Testis (tissue), 2 donors: ENCODE measurements at regions not wholly inside any gene's neighbourhood (a gene's known extent, or its start where the extent isn't known, plus 50 kb on each side); places are given as distances from the start of the nearest gene placed in this dataset.

Source experiments
- DNase-seq: peaks from one replicate; pipeline ENCODE4 v3.0.0-alpha.2; 2019
- H3K27ac ChIP-seq, 2 donors: fragments of 200-600 bp; sonication (generic); one replicate each; pipeline ENCODE4 v1.5.1; 2019
- H3K27me3 ChIP-seq: fragments of 200-600 bp; sonication (generic); one replicate; pipeline ENCODE4 v1.5.1; 2019
- H3K36me3 ChIP-seq: fragments of 200-600 bp; sonication (generic); one replicate; pipeline ENCODE4 v1.5.1; 2017; ENCODE audit warnings: low read depth; ENCODE audit errors: missing control alignments
- H3K4me1 ChIP-seq: fragments of 200-600 bp; sonication (generic); one replicate; pipeline ENCODE4 v1.5.1; 2019
- H3K4me3 ChIP-seq, 2 donors: fragments of 200-600 bp; sonication (generic); one replicate each; pipeline ENCODE4 v1.5.1; 2017 to 2019
- H3K9me3 ChIP-seq: fragments of 200-600 bp; sonication (generic); one replicate; pipeline ENCODE4 v1.5.1; 2017
- POLR2A ChIP-seq: fragments of 450-650 bp; IDR thresholded peaks from one replicate; pipeline ENCODE4 v1.6.1; 2017; ENCODE audit warnings: antibody characterized with exemption, mild to moderate bottlenecking, moderate library complexity
- WGBS, 2 donors: methylation state at CpG; one replicate each; pipeline ENCODE4 v1.1.5; 2018; 5-methylcytosine and 5-hydroxymethylcytosine counted together
- intact Hi-C: fragments of 100-400 bp; cut with DNase I; formaldehyde crosslinking; loops from one replicate; pipeline ENCODE4 v1.15.1; 2023; ENCODE audit warnings: low total_unique reads
- TF ChIP-seq, protein P1 (sequence below), 3 experiments: fragments of 450-650 bp in 2 of 3; fragments of 200-600 bp in 1 of 3; sonication (generic) in 1 of 3; IDR thresholded peaks; one replicate each; pipeline ENCODE4 v1.5.1; 2016 to 2019; ENCODE audit warnings: antibody characterized with exemption in 3 of 3, mild to moderate bottlenecking in 2 of 3, moderate library complexity in 1 of 3

DNA sequence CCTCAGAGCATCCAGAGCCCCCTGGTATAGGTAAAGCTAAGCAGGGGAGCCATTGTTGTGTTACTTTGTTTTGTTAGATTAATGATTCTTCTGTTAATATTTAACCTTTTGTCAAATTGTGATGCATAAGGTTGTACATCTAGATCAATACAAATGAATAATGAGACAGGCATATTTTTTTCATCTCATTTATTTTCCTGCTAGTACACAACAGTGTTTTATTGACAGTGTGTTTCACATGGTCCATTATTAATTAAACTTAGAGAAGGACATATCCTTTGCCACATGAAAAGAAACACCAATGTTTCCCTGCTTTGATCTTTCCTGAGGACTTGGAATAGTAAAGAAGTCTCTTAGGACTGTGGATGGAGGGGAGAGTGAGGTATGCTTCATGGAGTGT lies 543.6 kb upstream of the CFAP20DC start:
- no peaks in the 10 kb centered on the region for H3K9me3 ChIP-seq
- no peaks in the 10 kb centered on the region for H3K27me3 ChIP-seq
- no peak for TF ChIP-seq POLR2A
- TF ChIP-seq, protein P1, sequence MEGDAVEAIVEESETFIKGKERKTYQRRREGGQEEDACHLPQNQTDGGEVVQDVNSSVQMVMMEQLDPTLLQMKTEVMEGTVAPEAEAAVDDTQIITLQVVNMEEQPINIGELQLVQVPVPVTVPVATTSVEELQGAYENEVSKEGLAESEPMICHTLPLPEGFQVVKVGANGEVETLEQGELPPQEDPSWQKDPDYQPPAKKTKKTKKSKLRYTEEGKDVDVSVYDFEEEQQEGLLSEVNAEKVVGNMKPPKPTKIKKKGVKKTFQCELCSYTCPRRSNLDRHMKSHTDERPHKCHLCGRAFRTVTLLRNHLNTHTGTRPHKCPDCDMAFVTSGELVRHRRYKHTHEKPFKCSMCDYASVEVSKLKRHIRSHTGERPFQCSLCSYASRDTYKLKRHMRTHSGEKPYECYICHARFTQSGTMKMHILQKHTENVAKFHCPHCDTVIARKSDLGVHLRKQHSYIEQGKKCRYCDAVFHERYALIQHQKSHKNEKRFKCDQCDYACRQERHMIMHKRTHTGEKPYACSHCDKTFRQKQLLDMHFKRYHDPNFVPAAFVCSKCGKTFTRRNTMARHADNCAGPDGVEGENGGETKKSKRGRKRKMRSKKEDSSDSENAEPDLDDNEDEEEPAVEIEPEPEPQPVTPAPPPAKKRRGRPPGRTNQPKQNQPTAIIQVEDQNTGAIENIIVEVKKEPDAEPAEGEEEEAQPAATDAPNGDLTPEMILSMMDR (IDR thresholded peaks at IDR 0.05): no peak
- intact Hi-C loops: no loop called here
- H3K4me1 ChIP-seq: no peaks in the 10 kb centered on the region
- H3K4me3 ChIP-seq: no peak overlapping the region
- H3K36me3 ChIP-seq: no peaks in the 10 kb centered on the region
- no peak overlapping the region for H3K27ac ChIP-seq
- no peak for DNase-seq

DNA sequence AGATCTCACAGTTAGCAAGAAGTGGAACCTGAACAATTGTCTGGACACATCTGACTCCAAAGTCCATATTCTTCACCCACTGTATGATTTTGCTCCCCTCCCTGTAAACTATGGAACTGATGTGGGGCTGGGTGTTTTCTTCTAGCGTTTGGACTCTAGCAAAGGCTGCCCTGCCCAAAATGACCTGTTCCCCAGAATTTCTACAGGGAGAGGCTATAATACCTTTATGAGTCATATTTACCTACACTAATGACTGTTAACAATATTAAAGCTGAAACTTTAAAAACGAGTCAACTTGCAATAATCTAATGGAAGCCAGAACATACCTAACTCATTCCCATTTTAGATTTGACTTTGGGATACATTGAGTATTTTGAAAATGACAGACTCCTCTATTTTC lies 531.2 kb upstream of the CFAP20DC start:
- TF ChIP-seq, protein P1 (IDR thresholded peaks at IDR 0.05): no peak
- no peak for TF ChIP-seq POLR2A
- no peak for DNase-seq
- 80 to 91% methylated on average over 2 of the region's 2 CpGs for WGBS, 2 donors
- H3K36me3 ChIP-seq: no peaks in the 10 kb centered on the region
- no peak overlapping the region for H3K27ac ChIP-seq
- no peaks in the 10 kb centered on the region for H3K4me1 ChIP-seq
- intact Hi-C loops: no loop called here
- no peaks in the 10 kb centered on the region for H3K9me3 ChIP-seq
- H3K27me3 ChIP-seq: no peaks in the 10 kb centered on the region
- no peak overlapping the region for H3K4me3 ChIP-seq

DNA sequence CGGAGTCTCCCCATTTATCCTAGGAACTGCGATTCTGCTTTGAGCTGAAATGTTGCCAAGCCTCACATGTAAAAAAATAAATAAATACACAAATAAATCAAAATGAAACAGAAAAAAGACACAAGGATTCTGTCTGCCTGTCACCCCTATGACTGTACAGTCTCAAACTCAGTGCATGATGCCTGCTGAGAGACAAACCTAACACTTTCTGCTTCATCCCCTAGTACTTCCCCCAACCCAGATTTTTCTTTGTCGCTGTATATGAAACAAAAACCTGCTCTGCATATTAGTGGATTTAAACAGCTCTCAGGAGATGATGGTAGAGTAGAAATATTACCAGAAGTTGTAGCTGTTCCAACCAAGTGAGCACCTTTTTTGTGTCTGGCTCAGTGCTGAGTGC lies 530.7 kb upstream of the CFAP20DC start:
- H3K4me3 ChIP-seq: no peak overlapping the region
- H3K4me1 ChIP-seq: no peaks in the 10 kb centered on the region
- no peaks in the 10 kb centered on the region for H3K36me3 ChIP-seq
- DNase-seq: no peak
- H3K9me3 ChIP-seq: no peaks in the 10 kb centered on the region
- no peaks in the 10 kb centered on the region for H3K27me3 ChIP-seq
- WGBS, 2 donors: 69 to 75% methylated on average over 3 of the region's 3 CpGs
- intact Hi-C loops: no loop called here
- TF ChIP-seq, protein P1 (IDR thresholded peaks at IDR 0.05): no peak
- no peak for TF ChIP-seq POLR2A
- H3K27ac ChIP-seq: no peak overlapping the region

DNA sequence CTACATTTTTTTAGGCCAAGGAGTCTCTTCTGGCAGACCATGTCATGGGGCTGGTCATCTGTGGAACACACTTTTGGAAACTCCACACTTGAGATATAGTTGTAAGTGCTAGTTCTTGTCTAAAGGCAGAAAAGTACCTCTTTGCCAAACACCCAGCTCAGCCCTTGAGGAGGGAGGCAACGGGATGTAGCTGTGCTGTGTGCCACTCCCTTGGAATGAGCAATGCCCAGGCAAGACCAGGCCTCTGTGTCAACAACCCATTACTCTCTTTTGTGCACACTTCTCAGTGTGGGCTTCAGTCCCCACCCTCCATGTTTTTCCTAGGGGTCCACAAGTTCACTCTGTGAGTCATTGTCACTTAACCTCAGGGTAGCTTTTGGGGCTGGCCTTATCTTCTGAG lies 528.3 kb upstream of the CFAP20DC start:
- Histone ChIP-seq H3K9me3 (no peaks in the 10 kb centered on the region), H3K4me3 (no peak overlapping the region), H3K27me3 (no peaks in the 10 kb centered on the region), H3K27ac (no peak overlapping the region), H3K36me3 (no peaks in the 10 kb centered on the region), H3K4me1 (no peaks in the 10 kb centered on the region)
- no peak for DNase-seq
- intact Hi-C loops: loop anchor here (10.0 kb wide), 1 partner anchor 277 kb away; no protein-coding TSS in a partner anchor
- 44 to 93% methylated on average over 1 of the region's 1 CpG for WGBS, 2 donors
- TF ChIP-seq, protein P1 (IDR thresholded peaks at IDR 0.05): no peak
- TF ChIP-seq POLR2A: no peak

DNA sequence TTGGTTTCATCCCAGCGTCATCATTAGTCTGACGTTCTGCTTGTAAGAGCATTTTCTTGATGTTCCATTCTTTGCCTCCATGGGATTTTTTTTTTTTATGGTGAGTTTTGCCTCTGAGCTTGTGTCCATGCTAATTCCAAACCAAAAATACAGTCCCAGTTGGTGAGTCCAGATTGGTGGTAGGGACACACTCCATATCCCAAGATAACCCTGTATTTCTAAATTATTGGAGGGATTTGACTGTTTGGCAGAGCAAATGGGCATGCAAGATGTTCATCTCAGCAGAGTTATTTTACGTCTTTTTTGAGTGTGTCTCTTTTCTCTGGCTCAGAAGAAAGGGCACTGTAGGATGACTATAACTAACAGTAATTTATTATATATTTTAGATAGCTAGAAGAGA lies 526.8 kb upstream of the CFAP20DC start:
- H3K27me3 ChIP-seq: no peaks in the 10 kb centered on the region
- H3K36me3 ChIP-seq: no peaks in the 10 kb centered on the region
- no peak for TF ChIP-seq POLR2A
- TF ChIP-seq, protein P1 (IDR thresholded peaks at IDR 0.05): no peak
- no peaks in the 10 kb centered on the region for H3K9me3 ChIP-seq
- no peak for DNase-seq
- 81 to 95% methylated on average over 3 of the region's 3 CpGs for WGBS, 2 donors
- no peaks in the 10 kb centered on the region for H3K4me1 ChIP-seq
- H3K27ac ChIP-seq: no peak overlapping the region
- H3K4me3 ChIP-seq: no peak overlapping the region
- intact Hi-C loops: loop anchor here (10.0 kb wide), 1 partner anchor 278 kb away; no protein-coding TSS in a partner anchor
